ENCODE measurements at regions not wholly inside any gene's neighbourhood (a gene's known extent, or its start where the extent isn't known, plus 50 kb on each side); places are given as distances from the start of the nearest gene placed in this dataset.

GRCh38 chr11:43582024-43582862 lies 98.3 kb upstream of the HSD17B12 start:
- H3K27me3 ChIP-seq = peaks cover 90% of the 10 kb centered on the region
- H3K27ac ChIP-seq = no peak overlapping the region
- no peaks in the 10 kb centered on the region for H3K36me3 ChIP-seq
- WGBS, 2 donors (ENCODE audit: low coverage in 1 of 2) = 7 to 17% methylated on average over 11 to 13 of the region's 37 CpGs
- ATAC-seq = no peak
- peaks cover 0 to 44% (median 22%) of the 10 kb centered on the region in 3 donors for H3K4me1 ChIP-seq
- H3K4me3 ChIP-seq = no peak overlapping the region
- no peaks in the 10 kb centered on the region for H3K9me3 ChIP-seq
- no peak for TF ChIP-seq POLR2AphosphoS5 (IDR thresholded peaks at IDR 0.05)
- TF ChIP-seq POLR2A (IDR thresholded peaks at IDR 0.05) = no peak
- no peak for TF ChIP-seq CTCF (IDR thresholded peaks at IDR 0.05)
- TF ChIP-seq EP300 (IDR thresholded peaks at IDR 0.05) = no peak

GRCh38 chr11:43582863-43583462 lies 97.6 kb upstream of the HSD17B12 start:
- no peak for ATAC-seq
- TF ChIP-seq POLR2A (IDR thresholded peaks at IDR 0.05) (no peak), CTCF (IDR thresholded peaks at IDR 0.05) (no peak), EP300 (IDR thresholded peaks at IDR 0.05) (no peak), POLR2AphosphoS5 (IDR thresholded peaks at IDR 0.05) (no peak)
- peaks cover 83% of the 10 kb centered on the region for H3K27me3 ChIP-seq
- 25 to 28% methylated on average over 9 to 11 of the region's 26 CpGs for WGBS, 2 donors (ENCODE audit: low coverage in 1 of 2)
- H3K27ac ChIP-seq = no peak overlapping the region
- H3K4me1 ChIP-seq = peaks cover 0 to 43% (median 22%) of the 10 kb centered on the region in 3 donors
- H3K9me3 ChIP-seq = no peaks in the 10 kb centered on the region
- no peaks in the 10 kb centered on the region for H3K36me3 ChIP-seq
- H3K4me3 ChIP-seq = no peak overlapping the region

- peaks cover 77% of the 10 kb centered on the region for H3K27me3 ChIP-seq
These were observed 97.0 kb upstream of the HSD17B12 start for GRCh38 chr11:43583548-43583947.

GRCh38 chr11:43585877-43586608 lies 94.5 kb upstream of the HSD17B12 start:
- no peak for ATAC-seq
- Histone ChIP-seq H3K27me3 (peaks cover 52% of the 10 kb centered on the region), H3K27ac (no peak overlapping the region), H3K4me3 (no peak overlapping the region), H3K9me3 (no peaks in the 10 kb centered on the region), H3K36me3 (no peaks in the 10 kb centered on the region), H3K4me1 (peaks cover 0 to 15% (median 5%) of the 10 kb centered on the region in 3 donors)
- TF ChIP-seq POLR2A (IDR thresholded peaks at IDR 0.05) (no peak), POLR2AphosphoS5 (IDR thresholded peaks at IDR 0.05) (no peak), EP300 (IDR thresholded peaks at IDR 0.05) (no peak), CTCF (IDR thresholded peaks at IDR 0.05) (no peak)
- 40 to 56% methylated on average over 1 of the region's 1 CpG for WGBS, 2 donors (ENCODE audit: low coverage in 1 of 2)

More at GRCh38 chr11:43583548-43583947, 97.0 kb upstream of the HSD17B12 start:
- H3K36me3 ChIP-seq = no peaks in the 10 kb centered on the region
- no peaks in the 10 kb centered on the region for H3K9me3 ChIP-seq
- no peak for ATAC-seq
- H3K4me1 ChIP-seq = peaks cover 0 to 40% (median 22%) of the 10 kb centered on the region in 3 donors
- WGBS, 2 donors (ENCODE audit: low coverage in 1 of 2) = 32 to 40% methylated on average over 1 to 4 of the region's 6 CpGs
- TF ChIP-seq EP300 (IDR thresholded peaks at IDR 0.05) = no peak
- no peak overlapping the region for H3K4me3 ChIP-seq
- H3K27ac ChIP-seq = no peak overlapping the region

GRCh38 chr11:43589601-43590250 lies 90.8 kb upstream of the HSD17B12 start:
- 68 to 84% methylated on average over 4 to 5 of the region's 5 CpGs for WGBS, 2 donors (ENCODE audit: low coverage in 1 of 2)
- ATAC-seq = no peak

More at GRCh38 chr11:43589601-43590250, 90.8 kb upstream of the HSD17B12 start:
- H3K27me3 ChIP-seq = peaks cover 22% of the 10 kb centered on the region
- H3K4me3 ChIP-seq = no peak overlapping the region
- no peaks in the 10 kb centered on the region for H3K9me3 ChIP-seq
- no peak overlapping the region for H3K27ac ChIP-seq
- no peak for TF ChIP-seq POLR2A (IDR thresholded peaks at IDR 0.05)
- no peak for TF ChIP-seq POLR2AphosphoS5 (IDR thresholded peaks at IDR 0.05)
- TF ChIP-seq EP300 (IDR thresholded peaks at IDR 0.05) = no peak
- no peaks in the 10 kb centered on the region for H3K4me1 ChIP-seq
- no peaks in the 10 kb centered on the region for H3K36me3 ChIP-seq
